HG02571 (cell line): ENCODE measurements at regions not wholly inside any gene's neighbourhood (a gene's known extent, or its start where the extent isn't known, plus 50 kb on each side); places are given as distances from the start of the nearest gene placed in this dataset.

Experiments
- ATAC-seq: cut with Tn5 transposase; IDR thresholded peaks from one replicate; pipeline ENCODE4 v1.9.1; 2021; ENCODE audit warnings: mild to moderate bottlenecking, moderate library complexity; ENCODE audit not compliant: unreplicated experiment

DNA sequence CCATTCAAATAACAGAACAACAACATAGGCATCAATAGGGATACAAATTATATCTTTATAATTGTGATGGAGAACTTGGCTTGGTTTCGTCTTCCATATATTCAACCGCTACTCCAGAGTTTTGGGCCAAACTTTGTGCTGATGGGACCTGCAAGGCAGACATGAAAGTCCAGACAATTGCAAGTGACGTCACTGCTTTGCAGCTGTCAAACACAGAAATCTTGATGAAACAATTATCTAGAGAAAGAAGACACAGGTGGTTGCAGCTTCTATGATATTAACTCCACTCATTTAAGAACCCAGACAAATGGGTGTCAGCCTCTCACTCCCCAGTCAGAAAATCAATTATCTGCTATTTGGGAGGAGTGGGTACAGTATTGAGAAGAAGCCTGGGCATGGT, 390.6 kb downstream of the NUF2 start:
- no peak for ATAC-seq

DNA sequence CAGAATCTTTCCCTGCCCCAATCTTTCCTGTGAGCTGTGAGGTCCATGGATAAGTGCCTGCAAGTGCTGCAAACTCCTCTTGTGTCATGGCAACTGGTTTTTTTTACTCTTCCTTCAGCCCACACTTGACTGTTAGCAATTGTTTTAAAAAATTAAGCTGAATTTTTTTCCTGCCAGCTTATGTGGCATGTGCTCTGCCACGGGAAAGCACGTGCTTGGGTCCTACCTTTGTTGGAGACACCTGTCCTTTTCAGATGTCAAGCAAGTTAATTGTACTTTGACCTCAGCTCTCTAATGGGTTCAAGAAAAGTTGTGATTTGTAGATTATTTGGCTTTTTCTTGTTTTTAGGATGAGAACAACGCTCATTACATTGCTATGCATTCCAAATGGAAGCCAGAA, 398.5 kb downstream of the NUF2 start:
- ATAC-seq: no peak

DNA sequence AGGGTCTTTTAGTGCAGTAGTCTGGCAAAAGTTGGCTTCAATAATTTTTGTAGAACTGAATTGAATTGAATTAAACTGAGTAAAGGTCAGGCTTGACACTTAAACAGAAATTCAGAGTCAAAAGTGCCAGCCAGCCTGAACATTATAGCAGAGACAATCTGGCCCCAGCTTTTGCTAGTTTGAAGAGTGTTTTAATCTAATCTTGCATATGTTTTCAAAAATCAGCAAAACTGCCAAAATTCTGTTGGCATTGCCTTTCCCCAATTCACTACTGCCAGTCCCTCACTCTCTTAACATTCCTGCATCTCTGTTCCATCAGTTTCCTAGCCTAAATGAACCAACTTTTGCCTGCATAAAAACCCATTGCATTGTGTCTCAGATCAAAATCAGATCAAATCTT, 403.8 kb downstream of the NUF2 start:
- no peak for ATAC-seq

GRCh38 chr1:163730411-163730821, 408.7 kb downstream of the NUF2 start:
- no peak for ATAC-seq

DNA sequence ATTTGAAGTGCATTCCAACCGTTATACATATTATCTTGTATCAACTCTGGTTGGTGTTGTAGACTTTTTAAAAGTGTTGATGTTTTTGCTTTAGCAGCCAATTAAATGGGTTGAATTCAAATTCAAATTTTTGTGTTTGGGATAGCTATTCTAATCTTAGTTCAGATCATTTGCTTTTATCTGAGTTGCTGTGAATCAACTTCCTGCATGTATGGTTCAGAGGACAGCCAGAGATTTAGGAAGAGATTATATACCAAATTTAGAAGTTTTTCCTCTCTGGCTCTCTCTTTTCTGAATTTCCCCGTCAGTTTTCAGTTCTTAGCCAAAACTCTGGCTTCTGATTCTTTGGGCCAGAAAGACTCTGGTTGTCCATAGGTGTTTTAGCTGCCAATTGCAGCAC, 415.5 kb downstream of the NUF2 start:
- no peak for ATAC-seq

GRCh38 chr1:163744301-163744887, 422.6 kb downstream of the NUF2 start:
- ATAC-seq: no peak

- no peak for ATAC-seq
These were observed 423.4 kb downstream of the NUF2 start for GRCh38 chr1:163745204-163745603.

DNA sequence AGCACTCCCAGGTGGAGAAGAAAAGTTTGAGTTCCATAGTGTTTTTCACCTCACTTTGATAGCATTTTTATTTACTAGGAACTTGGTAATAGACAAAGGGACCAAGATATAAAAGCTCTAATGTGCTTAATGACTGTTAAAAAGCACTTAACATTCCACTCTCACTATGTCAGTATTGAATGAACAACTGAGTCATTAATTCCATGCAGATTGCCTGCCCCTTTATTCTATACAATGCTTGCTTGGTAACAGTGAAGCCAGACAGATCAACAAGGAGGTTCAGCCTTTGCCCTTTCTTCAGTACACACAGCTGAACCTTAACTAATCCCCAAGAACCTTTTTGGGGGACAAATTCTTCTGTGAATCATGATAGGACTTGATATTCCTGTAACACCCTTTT, 425.5 kb downstream of the NUF2 start:
- no peak for ATAC-seq

- no peak for ATAC-seq
These were observed 426.1 kb downstream of the NUF2 start for GRCh38 chr1:163747855-163748254.

GRCh38 chr1:163758977-163759670, 437.4 kb downstream of the NUF2 start:
- ATAC-seq: no peak

- ATAC-seq: no peak
These were observed 440.1 kb downstream of the NUF2 start for GRCh38 chr1:163761898-163762297.

GRCh38 chr1:163766257-163766918, 444.6 kb downstream of the NUF2 start:
- no peak for ATAC-seq

GRCh38 chr1:163768576-163768975, 446.8 kb downstream of the NUF2 start:
- no peak for ATAC-seq

- no peak for ATAC-seq
These were observed 448.5 kb downstream of the NUF2 start for GRCh38 chr1:163770265-163770664.

- ATAC-seq: no peak
These were observed 449.9 kb downstream of the NUF2 start for GRCh38 chr1:163771637-163772036.

DNA sequence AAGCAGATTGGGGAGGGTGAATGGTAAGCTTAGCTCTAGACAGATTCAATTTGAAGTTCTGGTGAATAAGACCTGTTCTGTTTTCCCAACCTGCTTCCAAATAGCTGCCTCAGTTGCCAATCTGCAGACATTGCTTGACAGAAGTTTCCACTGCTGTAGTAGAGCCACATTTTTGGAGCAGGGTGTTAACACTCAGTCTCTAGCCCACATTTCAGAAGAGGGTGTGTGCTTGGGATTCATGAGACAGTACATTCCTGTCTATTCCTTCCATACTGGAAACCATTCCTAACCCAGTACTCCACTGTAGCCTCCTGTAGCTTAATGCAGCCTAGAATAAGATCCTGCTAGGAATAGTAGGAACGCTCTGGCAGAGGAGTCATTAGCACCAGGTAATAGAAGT, 450.5 kb downstream of the NUF2 start:
- ATAC-seq: no peak

DNA sequence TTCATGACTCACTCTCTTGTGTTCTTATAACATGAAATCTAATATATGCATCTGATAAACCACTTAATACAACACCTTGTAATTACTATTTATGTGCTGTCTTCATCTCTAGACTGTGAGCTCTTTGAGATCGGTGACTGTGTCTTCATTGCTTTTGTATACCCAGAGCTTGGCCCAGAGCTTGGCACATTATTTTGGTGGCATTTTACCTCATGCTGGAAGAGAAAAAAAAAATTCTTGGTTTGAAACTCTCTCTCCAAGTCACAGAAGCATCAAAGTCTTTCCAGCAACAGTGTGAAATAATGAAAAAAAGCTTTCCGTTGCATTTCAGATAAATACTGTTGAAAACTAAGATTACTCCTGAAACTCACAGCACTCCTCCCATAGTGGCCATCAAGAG, 451.6 kb downstream of the NUF2 start:
- ATAC-seq: no peak

GRCh38 chr1:163774401-163774945, 452.7 kb downstream of the NUF2 start:
- ATAC-seq: no peak

DNA sequence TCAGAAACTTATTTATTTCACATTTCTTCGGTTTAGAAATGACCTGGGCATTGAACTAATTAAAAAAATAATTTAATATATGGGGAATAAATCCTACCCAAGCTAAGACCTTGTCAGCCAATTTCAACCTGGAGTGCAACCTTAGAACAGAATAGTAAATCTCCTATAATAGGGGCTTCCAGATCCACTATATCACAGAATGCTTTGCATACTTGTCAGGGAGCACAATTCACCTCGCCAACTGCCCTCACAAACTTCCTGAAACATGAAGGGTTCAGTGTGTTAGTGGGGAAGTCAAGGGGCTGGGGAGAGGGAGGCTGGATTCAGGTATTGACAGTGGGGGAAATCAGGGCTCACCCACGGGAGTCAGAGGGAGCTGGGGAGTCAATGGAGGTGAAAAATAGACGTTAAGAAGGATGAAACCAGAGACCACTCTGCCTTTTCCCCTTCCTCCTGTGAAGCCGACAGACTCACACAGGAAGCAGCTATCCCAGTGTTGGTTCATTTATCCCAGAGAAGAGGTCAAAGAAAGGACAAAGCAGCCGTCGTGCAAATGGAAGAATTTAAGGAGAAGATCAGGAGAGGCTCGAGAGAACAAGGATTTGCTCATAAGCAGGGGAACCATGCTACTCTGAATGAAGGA, 453.3 kb downstream of the NUF2 start:
- ATAC-seq: no peak

DNA sequence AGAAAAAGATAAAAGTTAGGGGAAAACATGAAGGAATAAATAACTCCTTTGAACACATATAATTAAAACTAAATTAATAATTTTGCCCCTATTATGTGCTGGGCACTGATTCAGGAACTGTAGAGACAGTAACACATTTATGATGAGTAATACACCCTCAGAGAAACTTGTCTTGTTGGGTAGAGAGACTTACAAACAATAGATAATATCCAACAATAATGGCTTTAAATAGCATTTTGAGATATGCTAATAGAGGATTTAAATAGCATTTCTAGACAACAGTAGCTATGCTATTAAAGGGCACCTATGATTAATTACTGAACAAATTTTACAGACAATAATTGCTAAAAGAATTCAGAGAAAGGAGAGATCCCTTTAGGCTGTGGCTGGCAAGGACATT, 455.5 kb downstream of the NUF2 start:
- ATAC-seq: no peak

DNA sequence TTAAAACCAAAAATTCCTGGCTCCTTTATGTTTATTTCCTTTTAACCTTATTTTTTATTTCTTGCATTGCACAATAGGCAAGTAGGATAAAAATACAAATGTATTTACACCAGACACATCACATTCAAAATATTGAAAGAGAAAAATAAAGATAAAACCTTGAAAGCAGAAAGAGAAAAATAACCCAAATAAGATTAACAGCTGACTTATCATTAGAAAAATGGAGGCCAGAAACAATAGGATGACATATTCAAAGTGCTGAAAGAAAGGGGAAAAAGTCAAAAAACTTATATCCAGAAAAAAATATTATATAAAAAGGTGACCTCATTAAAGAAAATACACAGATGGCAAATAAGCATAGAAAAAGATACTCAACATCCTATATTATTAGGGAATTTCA, 459.4 kb downstream of the NUF2 start:
- no peak for ATAC-seq
